ELF-1 (cell line): ENCODE measurements at regions not wholly inside any gene's neighbourhood (a gene's known extent, or its start where the extent isn't known, plus 50 kb on each side); places are given as distances from the start of the nearest gene placed in this dataset.

ENCODE experiments used
- DNase-seq: peaks from one replicate; pipeline ENCODE4 v3.0.0-alpha.2; 2016; ENCODE audit warnings: low read depth, low spot score

DNA sequence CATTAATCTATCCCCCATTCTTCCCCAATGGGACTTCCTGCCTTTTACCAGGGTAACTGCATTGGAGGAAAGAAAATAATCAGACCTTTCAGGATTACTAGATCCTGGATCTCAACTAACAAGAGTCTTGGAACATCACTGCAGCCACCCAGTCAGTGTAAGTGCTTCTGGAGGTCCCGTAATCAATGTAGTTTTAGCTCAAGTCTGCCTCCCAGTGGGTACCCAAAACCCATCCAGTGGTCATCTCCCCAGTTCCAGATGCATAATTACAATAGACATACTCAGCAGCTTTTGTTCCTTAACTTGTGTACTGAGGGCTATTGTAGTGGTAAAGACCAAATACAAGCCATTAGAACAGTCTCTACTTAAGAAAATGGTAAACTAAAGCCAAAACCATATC lies 319.1 kb downstream of the GPATCH2 start:
- peak; percentile 6 for DNase-seq

DNA sequence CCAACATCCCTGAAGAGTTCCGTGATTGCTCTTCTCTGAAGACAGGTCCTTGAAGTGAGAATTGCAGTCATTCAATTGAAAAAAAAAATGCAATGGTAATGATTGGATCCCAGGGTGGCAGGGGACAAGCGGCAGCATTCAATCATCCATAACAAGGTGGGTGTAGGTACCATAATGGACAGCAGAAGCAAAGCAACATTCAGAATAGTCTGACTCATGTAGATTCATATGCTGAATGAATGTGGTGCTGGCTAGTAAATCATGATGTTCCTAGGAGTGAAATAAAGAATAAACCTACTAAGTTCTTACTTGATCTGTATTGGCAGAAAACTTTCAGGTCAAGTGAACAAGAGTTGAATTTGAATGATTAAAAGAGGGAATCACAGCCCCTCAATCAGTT lies 319.6 kb downstream of the GPATCH2 start:
- no peak for DNase-seq

DNA sequence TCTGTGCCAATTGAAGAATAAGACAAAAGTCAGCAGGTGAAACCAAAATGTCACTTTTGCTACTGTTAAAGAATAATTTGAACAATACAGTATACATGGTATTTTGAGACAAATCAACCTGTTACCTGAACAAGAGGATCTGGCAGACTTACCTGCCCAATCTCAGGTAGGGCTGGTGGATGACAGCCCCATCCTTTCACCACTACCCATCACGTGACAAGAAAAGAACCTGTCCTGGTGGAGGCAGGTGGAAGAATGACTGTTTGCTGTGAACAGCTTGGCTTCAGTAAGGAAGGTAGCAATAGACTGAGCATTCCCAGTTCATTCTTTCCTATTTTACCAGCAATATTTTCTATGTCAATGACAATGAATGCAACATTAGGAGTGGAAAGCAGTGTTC lies 349.6 kb downstream of the GPATCH2 start:
- DNase-seq, result no peak

DNA sequence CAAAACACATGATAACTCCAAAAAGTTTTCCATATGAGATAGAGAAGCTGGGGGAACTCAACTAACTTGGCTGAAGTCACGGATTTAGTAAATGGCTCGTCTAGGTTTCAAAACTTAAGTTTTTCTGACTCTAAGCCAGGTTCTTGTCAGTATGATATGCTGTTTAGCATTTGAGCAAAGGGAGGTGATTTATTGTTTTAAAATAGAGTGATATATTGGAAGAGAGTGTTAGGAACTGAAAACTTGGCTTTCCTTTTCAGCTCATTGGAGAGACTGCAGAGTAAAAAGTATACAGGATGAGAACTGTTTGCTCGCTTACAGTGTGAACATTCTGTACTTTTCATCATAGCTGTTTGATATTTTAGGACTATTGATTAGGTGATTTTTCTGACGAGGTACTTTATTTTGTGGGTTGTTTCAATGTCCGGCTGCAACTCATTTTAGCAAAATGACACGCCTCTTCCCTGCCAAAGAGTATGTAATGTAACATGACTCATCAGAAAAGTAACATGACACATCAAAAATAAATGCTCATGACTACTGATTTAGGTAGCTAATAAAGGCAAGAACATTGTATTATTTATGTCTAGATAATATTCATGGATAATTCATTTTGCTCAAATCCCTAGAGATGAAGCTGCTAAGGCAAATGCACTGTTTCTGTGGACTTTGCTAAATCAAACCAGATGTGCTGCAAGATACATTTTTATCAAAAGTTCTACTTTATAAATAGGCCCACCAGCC lies 355.1 kb downstream of the GPATCH2 start:
- DNase-seq, result no peak

DNA sequence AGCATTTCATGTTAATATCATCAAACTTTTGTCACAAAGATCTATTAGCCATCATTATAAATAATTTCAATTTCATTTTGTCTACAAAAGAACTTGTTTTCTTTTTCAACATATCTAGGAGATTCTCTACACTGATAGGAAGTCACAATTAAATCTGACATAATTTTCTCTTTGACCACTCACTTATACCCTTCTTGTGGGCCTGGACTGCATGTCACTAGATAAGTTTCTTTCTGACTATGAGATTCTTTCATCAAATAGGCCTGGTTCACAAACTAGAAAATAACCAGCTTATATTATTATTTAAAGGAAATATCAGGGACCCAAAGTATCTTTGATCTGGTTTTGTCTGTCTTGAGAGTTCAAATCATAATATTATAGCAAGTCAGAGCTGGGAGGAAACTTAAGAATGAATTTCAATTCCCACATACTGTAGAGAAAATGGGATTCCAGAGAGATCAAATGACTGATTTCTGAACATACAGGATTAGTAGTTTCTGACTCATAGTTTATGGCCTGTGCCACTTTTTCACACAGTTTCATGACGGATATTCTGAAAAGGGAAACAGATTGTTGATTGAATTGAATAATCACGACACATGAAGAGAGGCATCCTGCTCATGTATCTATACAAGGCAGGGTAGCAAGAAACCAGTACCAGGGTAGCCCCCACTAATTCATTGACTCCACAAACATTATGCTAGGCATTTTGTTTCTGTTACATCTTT lies 355.8 kb downstream of the GPATCH2 start:
- DNase-seq, result no peak

DNA sequence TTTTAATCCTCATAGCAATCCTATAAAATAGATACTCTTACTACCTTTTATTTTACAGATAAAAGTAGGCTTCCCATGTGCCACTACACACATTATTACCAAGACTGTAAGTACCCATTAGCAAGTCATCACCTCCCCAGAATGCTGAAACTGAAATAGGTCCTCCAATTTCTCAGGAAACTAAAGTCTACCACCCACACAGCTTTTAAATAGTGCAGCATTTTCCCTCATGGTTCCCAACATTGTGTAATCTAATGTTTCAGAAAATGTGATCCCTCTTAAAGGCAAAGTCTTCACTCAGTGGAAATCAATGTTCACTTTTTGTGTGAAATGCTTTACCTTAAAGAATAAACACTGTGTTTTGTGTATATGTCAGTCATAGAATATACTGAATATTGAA lies 356.5 kb downstream of the GPATCH2 start:
- no peak for DNase-seq

DNA sequence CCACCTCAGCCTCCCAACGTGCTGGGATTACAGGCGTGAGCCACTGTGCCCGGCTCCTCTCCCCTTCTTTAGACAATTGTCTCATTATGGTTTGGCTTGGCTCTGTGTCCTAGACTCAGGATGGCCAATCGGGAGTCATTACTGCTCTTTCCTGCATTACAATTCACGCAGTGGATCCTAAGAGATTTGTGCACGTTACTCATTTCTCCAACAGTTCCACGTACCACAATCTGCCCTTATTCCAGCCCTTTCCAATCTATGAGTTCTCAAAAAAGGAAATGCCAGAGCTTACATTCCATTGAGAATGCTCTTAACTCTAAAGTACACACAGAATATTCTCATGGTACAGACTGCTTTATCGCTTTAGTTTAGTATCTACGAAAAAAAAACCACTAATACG lies 357.0 kb downstream of the GPATCH2 start:
- DNase-seq, result no peak

DNA sequence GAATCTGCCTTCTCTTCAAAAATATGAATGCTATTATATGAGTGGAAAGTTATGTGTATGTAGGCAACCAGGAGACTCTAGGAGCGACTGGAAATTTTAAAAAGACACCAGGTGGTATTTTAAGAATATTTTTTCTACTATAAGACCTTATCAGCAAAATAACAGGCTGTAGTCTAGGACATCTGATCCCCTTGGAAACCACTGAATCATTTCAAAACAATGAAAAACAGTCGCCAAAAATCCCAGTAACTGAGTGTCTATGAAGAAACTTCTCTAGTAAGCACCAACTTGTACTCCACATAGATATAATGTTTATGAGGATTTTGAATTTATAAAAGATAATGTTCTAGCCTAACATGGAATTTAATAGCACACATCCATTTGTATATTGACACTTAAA lies 358.5 kb downstream of the GPATCH2 start:
- no peak for DNase-seq

DNA sequence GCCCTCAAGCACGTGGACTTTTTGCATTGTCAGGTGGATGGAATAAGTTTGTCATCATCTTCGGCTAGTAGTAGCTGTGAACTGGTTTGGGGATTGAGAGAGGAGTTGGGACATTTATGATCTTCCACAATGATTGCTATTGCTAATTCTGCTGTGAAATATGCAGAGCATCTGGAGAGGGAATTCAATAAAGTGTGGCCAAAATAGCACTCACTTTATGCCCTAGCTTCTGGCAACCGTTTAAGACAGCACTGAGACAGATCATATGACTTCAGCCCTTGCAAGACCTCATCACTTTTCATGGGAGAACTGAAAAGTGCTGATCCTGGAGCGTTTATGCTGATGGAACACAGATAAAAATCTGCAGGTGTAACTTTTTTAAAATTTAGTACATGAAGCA lies 360.8 kb downstream of the GPATCH2 start:
- DNase-seq, result no peak

DNA sequence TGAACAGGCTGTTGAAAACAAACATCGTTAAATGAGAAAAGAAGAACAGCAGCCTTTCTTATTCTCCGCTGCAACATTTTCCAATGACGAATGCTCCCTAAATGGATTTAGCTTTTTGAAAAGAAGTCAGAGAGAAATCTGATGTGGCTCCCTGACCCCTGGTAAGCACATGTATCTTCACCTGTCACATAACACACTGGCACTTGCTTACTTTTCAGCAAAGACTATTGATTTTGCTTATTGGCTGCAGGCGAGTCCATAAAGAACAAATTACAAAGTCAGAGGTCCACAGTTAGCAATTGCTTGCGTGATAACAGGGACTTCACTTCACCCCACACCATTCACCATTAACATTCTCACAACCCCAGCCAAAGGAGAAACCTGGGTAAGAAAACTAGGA lies 362.8 kb downstream of the GPATCH2 start:
- DNase-seq, result no peak

DNA sequence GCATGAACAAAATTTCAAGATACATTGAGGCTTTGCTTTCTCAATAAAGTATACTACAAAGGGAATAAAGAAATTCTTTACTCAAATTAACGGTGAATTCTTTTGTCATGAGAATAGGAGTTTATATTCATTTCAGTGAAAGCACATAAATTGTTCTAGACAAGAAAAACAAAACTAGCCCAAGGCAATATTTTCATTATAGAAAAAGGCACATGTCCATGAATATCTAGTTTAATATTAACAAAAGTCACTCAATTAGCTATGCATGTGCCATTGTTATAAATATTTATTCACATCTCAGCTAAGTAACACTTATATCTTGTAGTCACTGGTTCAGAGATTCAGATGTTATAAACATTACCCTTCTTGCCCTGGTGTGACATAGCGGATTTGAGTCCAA lies 369.3 kb downstream of the GPATCH2 start:
- no peak for DNase-seq

DNA sequence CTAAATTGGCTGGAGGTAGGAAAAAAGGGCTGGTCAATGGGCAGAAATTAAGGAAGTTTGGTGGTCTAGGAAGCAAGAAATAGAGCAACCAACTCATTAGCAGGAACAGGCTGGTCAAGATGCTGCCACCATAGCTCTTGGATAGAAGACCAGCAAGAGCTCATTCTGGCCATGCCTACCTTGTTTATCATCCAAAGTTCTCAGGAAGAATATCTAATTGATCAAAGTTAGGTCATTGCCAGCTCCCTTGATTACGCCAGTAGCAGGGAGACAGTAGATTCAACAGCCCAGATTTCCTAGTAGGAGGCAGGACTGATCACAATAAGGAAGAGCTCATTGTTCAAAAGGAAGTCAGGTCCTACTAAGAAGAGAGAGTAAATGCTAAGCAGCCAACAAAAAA lies 370.2 kb downstream of the GPATCH2 start:
- no peak for DNase-seq

DNA sequence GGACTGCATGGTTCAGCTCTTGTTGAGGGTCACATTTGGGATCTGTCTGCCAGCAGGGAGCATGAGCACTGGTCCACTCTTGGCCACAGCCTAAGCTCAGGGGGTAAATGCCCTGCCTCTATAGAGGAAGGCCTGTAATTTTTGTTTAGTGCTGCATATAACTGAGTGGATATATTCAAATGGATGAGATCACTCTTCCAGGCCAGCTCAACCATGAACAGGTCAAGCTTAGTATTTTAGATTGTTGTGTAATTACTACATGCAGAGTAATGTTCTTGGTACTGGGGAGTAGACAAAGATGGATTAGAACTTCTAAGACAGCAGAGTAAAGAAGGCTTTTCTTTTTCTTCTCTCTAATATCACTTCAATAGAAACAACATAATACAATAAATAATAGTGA lies 376.9 kb downstream of the GPATCH2 start:
- DNase-seq, result no peak

DNA sequence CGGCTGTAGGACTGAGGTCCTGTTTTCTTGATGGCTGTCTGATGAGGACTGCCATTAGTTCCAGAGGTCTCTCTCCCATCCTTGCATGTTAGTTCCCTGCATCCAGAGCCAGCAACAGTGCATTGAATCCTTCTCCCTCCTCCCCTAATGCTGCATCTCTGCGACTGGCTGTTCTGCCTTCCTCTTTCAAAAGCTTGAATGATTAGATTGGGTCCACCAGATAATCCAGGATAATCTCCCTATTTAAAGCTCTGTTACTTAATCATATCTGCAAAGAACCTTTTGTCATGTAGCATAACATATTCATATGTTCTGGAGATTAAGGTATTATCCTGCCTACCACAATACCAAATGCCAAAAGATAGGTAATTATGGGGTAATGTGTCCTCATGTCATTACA lies 377.5 kb downstream of the GPATCH2 start:
- no peak for DNase-seq

DNA sequence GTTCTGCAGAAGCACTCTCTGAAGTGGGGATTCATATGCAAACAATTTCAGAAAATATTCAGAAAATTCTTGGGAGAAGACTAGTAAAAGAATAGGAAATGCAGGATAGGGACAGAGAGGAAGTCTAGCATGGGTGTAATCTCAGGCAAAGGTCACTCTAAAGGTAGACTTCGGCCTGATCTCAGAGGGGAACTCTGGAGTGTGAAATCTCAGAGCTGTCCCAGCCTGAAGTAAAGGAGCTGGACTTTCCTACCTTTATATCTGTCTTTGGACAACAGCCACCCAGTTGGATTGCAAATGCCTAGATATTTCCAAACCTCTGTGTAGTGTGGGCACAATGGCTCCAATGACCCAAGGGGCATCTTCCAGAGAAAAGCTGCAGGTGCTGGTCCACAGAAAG lies 379.8 kb downstream of the GPATCH2 start:
- no peak for DNase-seq

DNA sequence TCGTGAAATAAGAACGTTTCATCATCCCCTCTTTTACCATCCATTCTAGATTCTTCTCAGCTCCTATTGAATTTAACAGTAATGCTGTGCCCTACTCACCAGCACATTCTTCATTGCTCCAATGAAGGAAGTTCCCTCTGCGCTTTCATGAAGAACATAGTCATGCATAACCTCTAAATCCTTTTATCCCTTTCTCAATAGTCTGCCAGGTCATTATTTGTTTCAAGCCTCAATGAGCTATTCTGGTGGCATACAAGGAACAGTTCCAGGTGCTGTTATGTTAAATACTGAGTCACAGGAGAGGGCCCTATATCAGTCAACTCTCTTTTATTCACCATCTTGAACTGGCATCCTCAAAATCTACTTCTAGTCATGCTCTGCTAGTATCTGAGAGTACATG lies 381.0 kb downstream of the GPATCH2 start:
- DNase-seq, result no peak

DNA sequence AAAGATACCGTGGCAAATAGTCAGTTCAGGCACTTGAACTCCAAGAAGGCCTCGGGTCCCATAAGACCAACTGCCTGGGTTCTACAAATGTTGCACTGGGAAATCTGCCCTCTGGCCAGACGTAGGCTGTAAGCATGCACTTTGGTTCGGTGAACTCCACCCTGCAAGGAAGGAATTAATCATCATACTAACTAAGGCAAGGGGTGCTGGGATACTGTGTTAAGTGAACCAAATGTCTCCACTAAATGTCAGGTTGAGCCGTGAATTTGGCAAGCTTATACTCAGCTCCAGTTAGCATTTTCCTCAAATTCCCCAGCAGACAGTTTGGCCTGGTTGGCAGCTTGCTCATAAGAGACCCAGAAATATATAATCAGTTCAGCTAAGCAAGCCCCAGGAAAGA lies 385.9 kb downstream of the GPATCH2 start:
- DNase-seq, result no peak

DNA sequence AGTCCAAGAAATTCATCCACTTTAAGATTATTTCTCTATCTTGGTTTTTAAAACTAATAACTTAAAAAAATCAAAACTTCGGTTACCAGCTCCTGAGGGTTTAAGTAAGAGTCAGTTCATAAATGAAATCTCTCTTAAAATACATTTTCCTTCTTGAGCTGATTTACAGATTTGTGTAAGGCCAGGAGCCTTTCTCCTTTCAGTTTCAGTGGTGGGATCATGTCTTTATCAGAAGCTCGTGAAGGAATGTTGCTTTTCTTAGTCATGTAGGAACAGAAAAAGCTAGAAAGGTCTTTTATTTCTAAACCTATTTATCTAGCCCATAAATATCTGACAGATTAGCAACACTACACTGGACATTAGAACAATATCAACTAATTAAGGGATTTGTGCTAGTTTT lies 390.2 kb downstream of the GPATCH2 start:
- DNase-seq, result no peak

DNA sequence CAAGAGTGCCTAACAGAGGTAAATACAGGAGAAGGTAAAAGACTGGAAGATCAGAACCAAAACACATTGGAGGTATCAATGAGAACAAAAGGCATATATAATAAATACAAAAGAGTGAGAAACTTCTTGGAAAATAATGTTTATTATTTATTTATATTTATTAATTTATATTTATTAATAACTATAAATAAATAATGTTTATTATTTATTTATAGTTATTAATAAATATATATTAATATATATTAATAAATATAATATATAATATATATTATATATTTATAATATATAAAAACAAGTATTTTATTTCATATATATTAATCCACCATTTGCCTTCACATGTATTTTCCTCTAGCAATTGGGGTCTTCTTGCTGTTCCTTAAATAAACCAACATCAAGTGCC lies 391.9 kb downstream of the GPATCH2 start:
- no peak for DNase-seq

DNA sequence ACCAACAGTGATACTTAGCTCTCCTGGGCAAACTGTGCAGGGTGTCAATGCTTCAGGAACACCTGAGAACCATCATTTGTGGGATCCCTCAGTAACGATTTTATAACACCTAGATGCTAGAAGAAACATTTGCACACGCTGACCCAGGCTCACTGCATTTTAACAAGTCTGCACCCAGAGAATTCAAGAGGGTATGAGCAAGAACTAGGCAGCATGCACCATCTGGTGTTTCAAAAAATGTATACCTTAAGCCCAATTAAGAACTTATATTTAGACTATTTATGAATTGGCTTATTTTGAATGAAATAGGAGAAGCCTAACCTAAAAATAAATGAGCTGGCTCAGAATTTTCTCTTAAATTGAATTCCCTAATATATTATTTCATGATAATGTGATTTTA lies 400.5 kb downstream of the GPATCH2 start:
- DNase-seq, result no peak

DNA sequence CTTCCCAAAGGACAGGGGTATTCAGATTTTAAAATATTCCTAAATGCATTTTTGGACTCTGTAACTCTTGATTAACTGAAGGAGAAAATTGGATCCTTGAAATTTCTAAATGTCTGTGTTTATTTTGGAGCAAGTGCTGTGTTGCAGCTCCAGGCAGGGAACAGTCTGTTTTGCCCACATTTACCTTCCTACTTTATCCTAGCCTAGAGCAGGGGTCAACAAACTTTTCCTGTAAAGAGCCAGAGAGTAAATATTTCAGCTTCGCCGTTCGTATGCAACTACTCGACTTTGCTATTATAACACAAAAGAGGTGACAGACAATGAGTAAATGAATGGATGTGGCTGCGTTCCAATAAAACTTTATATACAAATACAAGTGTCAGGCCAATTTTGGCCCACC lies 402.2 kb downstream of the GPATCH2 start:
- DNase-seq, result no peak

DNA sequence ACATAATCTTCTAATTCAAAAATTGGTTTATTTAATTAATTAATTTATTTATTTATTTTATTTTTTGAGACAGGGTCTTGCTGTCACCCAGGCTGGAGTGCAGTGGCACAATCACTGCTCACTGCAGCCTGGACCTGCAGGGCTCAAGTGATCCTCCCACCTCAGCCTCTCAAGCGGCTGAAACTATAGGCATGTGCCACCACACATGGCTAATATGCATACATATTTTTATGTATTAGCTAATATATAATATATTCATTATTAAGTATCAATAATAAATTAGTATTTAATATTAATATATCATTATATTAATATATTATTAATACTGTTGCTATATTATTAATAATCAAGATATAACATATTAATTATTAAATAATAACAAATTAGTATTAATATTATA lies 406.7 kb downstream of the GPATCH2 start:
- no peak for DNase-seq

DNA sequence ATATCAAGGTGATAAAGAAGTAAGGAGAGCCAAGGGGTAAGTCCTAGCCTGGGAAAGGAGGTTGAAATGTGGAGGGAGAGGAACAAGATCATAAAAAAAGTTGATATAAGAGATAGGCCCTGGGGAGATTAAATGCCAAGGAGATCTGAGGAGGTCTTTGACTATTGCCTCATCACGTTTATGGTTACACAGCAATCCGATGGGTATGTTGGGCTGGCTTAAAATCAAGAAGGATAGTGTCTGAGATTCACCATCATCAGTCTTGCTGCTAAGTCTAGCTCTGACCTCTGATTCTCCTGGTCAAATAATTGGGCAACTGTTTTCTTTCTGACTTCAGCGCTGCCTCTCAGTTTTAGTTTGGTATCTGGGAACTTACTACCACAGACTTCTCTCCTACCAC lies 416.3 kb downstream of the GPATCH2 start:
- DNase-seq, result no peak

DNA sequence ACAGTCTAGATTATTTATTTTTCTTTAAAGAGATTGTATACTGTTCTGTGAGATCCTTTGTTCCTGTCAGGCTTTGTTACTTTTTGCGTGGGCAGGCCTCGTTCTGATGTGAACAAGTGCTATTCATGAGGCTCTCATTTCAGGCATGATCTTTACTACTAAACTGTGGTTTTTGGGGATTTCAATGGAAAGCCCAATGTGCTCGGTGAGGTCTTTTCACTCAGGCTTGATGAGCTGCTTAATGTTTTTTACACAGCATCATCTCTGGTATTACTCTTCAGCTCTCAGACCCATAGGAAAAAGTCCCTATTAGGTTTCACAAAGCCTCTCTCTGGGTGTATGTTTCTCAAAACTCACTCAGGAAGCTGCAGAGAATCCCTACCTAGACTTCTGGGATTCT lies 419.4 kb downstream of the GPATCH2 start:
- DNase-seq, result no peak
